ENCODE measurements at regions not wholly inside any gene's neighbourhood (a gene's known extent, or its start where the extent isn't known, plus 50 kb on each side); places are given as distances from the start of the nearest gene placed in this dataset.

DNA sequence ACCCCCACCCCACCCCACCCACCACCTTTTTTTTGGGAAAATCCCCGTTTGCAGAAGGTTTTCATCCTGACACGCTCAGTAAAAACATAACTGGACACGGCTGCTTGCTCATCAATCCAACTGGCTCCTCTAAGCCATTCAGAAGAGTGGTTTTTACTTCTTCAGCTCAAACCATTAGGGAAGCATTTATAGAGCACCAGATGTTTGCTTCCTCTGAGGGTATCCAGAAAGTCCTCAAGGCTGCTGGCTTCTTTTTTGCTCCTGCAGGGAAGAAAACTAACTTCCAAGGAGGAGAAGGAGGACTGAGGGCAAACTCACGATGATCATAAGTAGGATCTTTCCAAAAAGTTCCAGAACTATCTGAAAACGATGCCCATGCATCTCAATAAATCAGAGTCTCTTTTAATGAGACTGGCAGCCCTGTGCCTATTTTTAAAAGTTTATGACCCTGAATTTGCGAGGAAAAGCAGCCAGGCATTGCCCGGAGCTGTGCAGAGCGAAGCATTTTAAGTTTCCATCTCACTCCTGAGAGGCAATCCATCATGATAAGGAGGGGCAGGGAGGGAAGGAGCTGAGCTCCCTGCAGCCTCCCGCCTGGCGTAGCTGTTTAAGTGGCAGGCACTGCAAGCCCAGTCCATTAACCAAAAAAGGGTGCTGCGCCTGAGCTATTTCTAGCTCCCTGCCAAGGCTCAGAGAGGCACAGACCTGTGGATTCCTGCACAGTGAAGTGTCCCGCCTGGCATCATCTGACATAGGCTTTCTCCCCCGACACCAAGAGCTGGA is 146.3 kb upstream of the FOXF1 start:
- no peaks in the 10 kb centered on the region for H3K36me3 ChIP-seq (ENCODE audit: low read depth, missing control alignments)
- no peak overlapping the region for H3K4me3 ChIP-seq
- intact Hi-C loops (cut with DNase I; ENCODE audit: low total_unique reads) = no loop called here
- H3K27me3 ChIP-seq = no peaks in the 10 kb centered on the region
- DNase-seq = no peak
- H3K9me3 ChIP-seq = no peaks in the 10 kb centered on the region
- no peak overlapping the region for H3K27ac ChIP-seq
- no peaks in the 10 kb centered on the region for H3K4me1 ChIP-seq
- no peak for TF ChIP-seq POLR2A (IDR thresholded peaks at IDR 0.05)
- TF ChIP-seq, protein P1, sequence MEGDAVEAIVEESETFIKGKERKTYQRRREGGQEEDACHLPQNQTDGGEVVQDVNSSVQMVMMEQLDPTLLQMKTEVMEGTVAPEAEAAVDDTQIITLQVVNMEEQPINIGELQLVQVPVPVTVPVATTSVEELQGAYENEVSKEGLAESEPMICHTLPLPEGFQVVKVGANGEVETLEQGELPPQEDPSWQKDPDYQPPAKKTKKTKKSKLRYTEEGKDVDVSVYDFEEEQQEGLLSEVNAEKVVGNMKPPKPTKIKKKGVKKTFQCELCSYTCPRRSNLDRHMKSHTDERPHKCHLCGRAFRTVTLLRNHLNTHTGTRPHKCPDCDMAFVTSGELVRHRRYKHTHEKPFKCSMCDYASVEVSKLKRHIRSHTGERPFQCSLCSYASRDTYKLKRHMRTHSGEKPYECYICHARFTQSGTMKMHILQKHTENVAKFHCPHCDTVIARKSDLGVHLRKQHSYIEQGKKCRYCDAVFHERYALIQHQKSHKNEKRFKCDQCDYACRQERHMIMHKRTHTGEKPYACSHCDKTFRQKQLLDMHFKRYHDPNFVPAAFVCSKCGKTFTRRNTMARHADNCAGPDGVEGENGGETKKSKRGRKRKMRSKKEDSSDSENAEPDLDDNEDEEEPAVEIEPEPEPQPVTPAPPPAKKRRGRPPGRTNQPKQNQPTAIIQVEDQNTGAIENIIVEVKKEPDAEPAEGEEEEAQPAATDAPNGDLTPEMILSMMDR (IDR thresholded peaks at IDR 0.05) = no peak
- WGBS, 2 donors = 61% methylated on average over 13 of the region's 13 CpGs

DNA sequence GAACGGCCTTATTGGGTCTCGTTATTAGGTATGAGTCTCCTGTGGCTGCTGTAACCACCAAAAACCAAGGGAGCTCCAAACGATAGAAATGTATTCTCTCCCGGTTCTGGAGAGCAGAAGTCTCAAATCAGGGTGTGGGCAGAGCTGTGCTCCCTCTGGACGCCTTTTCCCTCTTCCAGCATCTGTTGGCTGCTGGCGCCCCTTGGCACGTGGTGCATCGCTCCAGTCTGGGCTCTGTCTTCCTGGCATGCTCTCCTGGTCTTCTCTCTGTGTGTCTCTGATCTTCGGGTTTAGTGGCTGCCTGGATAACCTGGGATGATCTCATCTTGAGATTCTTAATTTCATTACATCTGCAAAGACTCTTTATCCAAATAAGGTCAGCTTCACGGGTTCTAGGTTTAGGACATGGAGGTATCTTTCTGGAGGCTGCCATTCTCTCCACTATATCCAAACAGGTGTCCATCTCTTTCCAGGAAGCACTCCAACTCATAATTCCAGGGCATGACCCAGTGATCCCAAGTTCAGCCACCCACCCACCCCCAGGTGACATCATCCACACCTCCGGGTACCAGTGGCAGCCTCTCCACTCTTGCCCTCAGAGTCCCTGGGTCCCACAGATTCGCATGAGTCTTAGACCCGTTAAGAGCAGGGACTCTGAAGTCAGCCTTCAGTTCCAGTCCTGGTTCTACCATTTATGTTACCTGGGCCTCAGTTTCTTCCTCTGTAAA is 145.5 kb upstream of the FOXF1 start:
- 85 to 87% methylated on average over 13 of the region's 13 CpGs for WGBS, 2 donors
- H3K27ac ChIP-seq = no peak overlapping the region
- DNase-seq = no peak
- H3K9me3 ChIP-seq = no peaks in the 10 kb centered on the region
- intact Hi-C loops (cut with DNase I; ENCODE audit: low total_unique reads) = no loop called here
- no peak for TF ChIP-seq POLR2A (IDR thresholded peaks at IDR 0.05)
- TF ChIP-seq, protein P1 (IDR thresholded peaks at IDR 0.05) = no peak
- no peaks in the 10 kb centered on the region for H3K36me3 ChIP-seq (ENCODE audit: low read depth, missing control alignments)
- no peak overlapping the region for H3K4me3 ChIP-seq
- no peaks in the 10 kb centered on the region for H3K4me1 ChIP-seq
- H3K27me3 ChIP-seq = no peaks in the 10 kb centered on the region

DNA sequence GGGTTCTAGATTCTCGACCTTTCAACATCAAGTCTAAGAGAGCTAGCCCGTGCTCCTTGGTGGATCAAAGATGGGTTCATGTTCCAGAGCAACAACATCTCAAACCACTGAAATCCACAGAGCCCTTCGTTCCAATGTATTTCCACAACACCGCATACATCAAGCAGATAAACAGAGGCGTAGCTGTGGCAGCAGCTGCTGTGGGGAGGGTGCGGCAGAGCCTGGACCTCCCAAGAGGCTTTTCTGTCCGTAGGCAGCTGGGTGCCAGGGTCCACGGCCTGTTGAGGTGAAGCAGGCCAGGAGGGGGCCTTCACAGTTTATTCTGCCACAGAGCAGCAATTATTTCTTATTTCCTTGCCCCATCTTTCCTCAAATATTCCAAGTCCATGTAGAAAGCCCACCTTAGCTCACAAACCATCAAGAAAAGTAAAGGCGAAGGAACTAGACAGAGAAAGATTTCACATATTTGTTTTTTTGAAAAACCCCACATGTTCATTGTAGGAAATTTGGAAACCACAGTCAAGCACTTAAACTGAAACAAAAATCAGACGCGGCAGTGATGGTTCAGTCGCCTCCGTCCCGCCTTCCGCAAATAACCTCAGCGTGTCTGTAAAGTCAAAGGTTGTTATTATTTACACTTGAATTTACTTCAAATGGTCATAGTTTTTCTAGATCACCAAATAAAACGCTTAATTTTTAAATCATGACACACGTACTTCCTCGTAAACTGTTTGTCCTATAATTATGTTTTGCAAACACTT is 144.6 kb upstream of the FOXF1 start:
- no peak overlapping the region for H3K27ac ChIP-seq
- H3K27me3 ChIP-seq = no peaks in the 10 kb centered on the region
- H3K36me3 ChIP-seq (ENCODE audit: low read depth, missing control alignments) = no peaks in the 10 kb centered on the region
- intact Hi-C loops (cut with DNase I; ENCODE audit: low total_unique reads) = no loop called here
- 86 to 90% methylated on average over 19 of the region's 19 CpGs for WGBS, 2 donors
- no peak for DNase-seq
- TF ChIP-seq, protein P1 (IDR thresholded peaks at IDR 0.05) = no peak
- no peak for TF ChIP-seq POLR2A (IDR thresholded peaks at IDR 0.05)
- no peak overlapping the region for H3K4me3 ChIP-seq
- no peaks in the 10 kb centered on the region for H3K9me3 ChIP-seq
- H3K4me1 ChIP-seq = no peaks in the 10 kb centered on the region

DNA sequence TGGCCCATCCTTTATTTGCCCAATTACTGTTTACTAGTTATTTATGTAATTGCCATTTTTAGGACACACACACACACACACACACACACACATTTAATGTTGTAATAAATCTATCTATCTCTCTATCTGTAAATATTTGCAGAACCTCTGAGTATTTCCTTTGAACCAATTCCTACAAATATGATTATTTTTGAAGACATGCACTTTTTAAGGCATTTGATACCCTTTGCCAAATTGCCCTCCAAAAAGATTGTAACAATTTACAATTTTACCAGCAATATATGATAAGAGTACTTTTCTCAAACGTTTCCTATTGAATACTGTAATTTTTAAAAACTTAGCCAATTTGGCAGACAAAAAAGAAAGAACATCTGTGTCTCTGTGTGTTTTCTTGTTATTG is 143.8 kb upstream of the FOXF1 start:
- no peak for DNase-seq
- no peaks in the 10 kb centered on the region for H3K4me1 ChIP-seq
- no peak overlapping the region for H3K27ac ChIP-seq
- H3K4me3 ChIP-seq = no peak overlapping the region
- intact Hi-C loops (cut with DNase I; ENCODE audit: low total_unique reads) = no loop called here
- WGBS, 2 donors = 17 to 18% methylated on average over 1 of the region's 1 CpG
- H3K36me3 ChIP-seq (ENCODE audit: low read depth, missing control alignments) = no peaks in the 10 kb centered on the region
- no peaks in the 10 kb centered on the region for H3K27me3 ChIP-seq
- H3K9me3 ChIP-seq = no peaks in the 10 kb centered on the region
- TF ChIP-seq, protein P1 (IDR thresholded peaks at IDR 0.05) = no peak
- TF ChIP-seq POLR2A (IDR thresholded peaks at IDR 0.05) = no peak

All from testis (tissue), 2 donors.